Neural crest cell (in vitro differentiated cells): ENCODE measurements at regions not wholly inside any gene's neighbourhood (a gene's known extent, or its start where the extent isn't known, plus 50 kb on each side); places are given as distances from the start of the nearest gene placed in this dataset.
"Not testable (repeated sequence)": the region's sequence is repeated elsewhere in the genome, so short reads cannot be mapped to it uniquely, and the experiment has no call there.

ENCODE experiments used
- DNase-seq: peaks from one replicate; pipeline ENCODE4 v3.0.0; 2021; ENCODE audit warnings: low read depth, mixed read lengths, low spot score
- H3K27ac Mint-ChIP-seq: one replicate; pipeline ENCODE4 v1.8.0; 2021; ENCODE audit warnings: mild to moderate bottlenecking, mixed read lengths; ENCODE audit not compliant: unreplicated experiment
- H3K27me3 Mint-ChIP-seq: 2 replicates; pipeline ENCODE4 v1.8.0; 2021; ENCODE audit warnings: low read depth, mild to moderate bottlenecking, mixed read lengths
- H3K36me3 Mint-ChIP-seq: 2 replicates; pipeline ENCODE4 v1.8.0; 2021; ENCODE audit warnings: low read depth, mild to moderate bottlenecking, mixed read lengths
- H3K4me1 Mint-ChIP-seq: 2 replicates; pipeline ENCODE4 v1.8.0; 2021; ENCODE audit warnings: mixed read lengths
- H3K4me3 Mint-ChIP-seq: one replicate; pipeline ENCODE4 v1.8.0; 2021; ENCODE audit warnings: mild to moderate bottlenecking, mixed read lengths
- H3K9me3 Mint-ChIP-seq: 2 replicates; pipeline ENCODE4 v1.8.0; 2021; ENCODE audit warnings: mixed read lengths
- CTCF ChIP-seq: fragments of 200-600 bp; sonication (generic); conservative IDR thresholded peaks from 2 replicates; pipeline ENCODE4 v1.5.0; 2021; ENCODE audit warnings: antibody characterized with exemption, mild to moderate bottlenecking

GRCh38 chr6:144423167-144423566 lies 138.0 kb downstream of the UTRN start:
- no peak for DNase-seq
- peak overlapping the region; percentile 64 for H3K27ac Mint-ChIP-seq

GRCh38 chr6:144429753-144430152 lies 144.6 kb downstream of the UTRN start:
- peaks cover 9% of the 10 kb centered on the region for H3K4me1 Mint-ChIP-seq
- H3K9me3 Mint-ChIP-seq: peaks cover 3% of the 10 kb centered on the region
- no peak overlapping the region for H3K4me3 Mint-ChIP-seq
- no peaks in the 10 kb centered on the region for H3K27me3 Mint-ChIP-seq
- no peak overlapping the region for H3K27ac Mint-ChIP-seq
- no peak for DNase-seq
- H3K36me3 Mint-ChIP-seq: peaks cover 20% of the 10 kb centered on the region
- no peak for TF ChIP-seq CTCF

More at GRCh38 chr6:144423167-144423566, 138.0 kb downstream of the UTRN start:
- no peak for TF ChIP-seq CTCF
- H3K27me3 Mint-ChIP-seq: no peaks in the 10 kb centered on the region
- peaks cover 10% of the 10 kb centered on the region for H3K36me3 Mint-ChIP-seq
- H3K9me3 Mint-ChIP-seq: no peaks in the 10 kb centered on the region
- peaks cover 29% of the 10 kb centered on the region for H3K4me1 Mint-ChIP-seq
- H3K4me3 Mint-ChIP-seq: no peak overlapping the region

- not testable (repeated sequence) for H3K27ac Mint-ChIP-seq, H3K27me3 Mint-ChIP-seq, DNase-seq, H3K4me1 Mint-ChIP-seq, H3K9me3 Mint-ChIP-seq, H3K4me3 Mint-ChIP-seq
- peaks cover 36% of the 10 kb centered on the region for H3K36me3 Mint-ChIP-seq
Observed at GRCh38 chr6:144433446-144433845, 148.3 kb downstream of the UTRN start.

GRCh38 chr6:144434308-144434990 lies 149.3 kb downstream of the UTRN start:
- Mint-ChIP-seq H3K27ac (no peak overlapping the region), H3K4me1 (no peaks in the 10 kb centered on the region), H3K27me3 (no peaks in the 10 kb centered on the region), H3K4me3 (no peak overlapping the region), H3K36me3 (peaks cover 43% of the 10 kb centered on the region), H3K9me3 (peaks cover 3% of the 10 kb centered on the region)
- no peak for TF ChIP-seq CTCF
- no peak for DNase-seq

- Mint-ChIP-seq H3K9me3 (peaks cover 12% of the 10 kb centered on the region), H3K4me1 (no peaks in the 10 kb centered on the region), H3K27ac (no peak overlapping the region), H3K4me3 (no peak overlapping the region), H3K27me3 (no peaks in the 10 kb centered on the region), H3K36me3 (peaks cover 56% of the 10 kb centered on the region)
- TF ChIP-seq CTCF: no peak
- no peak for DNase-seq
Observed at GRCh38 chr6:144435602-144436426, 150.7 kb downstream of the UTRN start.

- Mint-ChIP-seq H3K36me3 (peaks cover 63% of the 10 kb centered on the region), H3K9me3 (peaks cover 18% of the 10 kb centered on the region), H3K27me3 (no peaks in the 10 kb centered on the region), H3K4me3 (no peak overlapping the region), H3K27ac (no peak overlapping the region), H3K4me1 (no peaks in the 10 kb centered on the region)
- DNase-seq: no peak
- TF ChIP-seq CTCF: no peak
Observed at GRCh38 chr6:144437105-144437504, 152.0 kb downstream of the UTRN start.
